ENCODE measurements at regions not wholly inside any gene's neighbourhood (a gene's known extent, or its start where the extent isn't known, plus 50 kb on each side); places are given as distances from the start of the nearest gene placed in this dataset.

GRCh38 chrX:39176105-39176504, 374.8 kb downstream of the MID1IP1 start:
- no peak for DNase-seq

- no peak for DNase-seq
Observed at GRCh38 chrX:39189431-39189830, 388.2 kb downstream of the MID1IP1 start.

GRCh38 chrX:39194673-39195072, 393.4 kb downstream of the MID1IP1 start:
- DNase-seq, result no peak

GRCh38 chrX:39195156-39195555, 393.9 kb downstream of the MID1IP1 start:
- peak; percentile 23 for DNase-seq

- peak; percentile 36 for DNase-seq
Observed at GRCh38 chrX:39196192-39197102, 395.2 kb downstream of the MID1IP1 start.

- DNase-seq, result no peak
Observed at GRCh38 chrX:39199429-39199828, 398.2 kb downstream of the MID1IP1 start.

- DNase-seq, result no peak
Observed at GRCh38 chrX:39201305-39201990, 400.2 kb downstream of the MID1IP1 start.

- DNase-seq, result no peak
Observed at GRCh38 chrX:39202641-39203040, 401.4 kb downstream of the MID1IP1 start.

- no peak for DNase-seq
Observed at GRCh38 chrX:39203427-39203826, 402.2 kb downstream of the MID1IP1 start.

GRCh38 chrX:39204353-39204752, 403.1 kb downstream of the MID1IP1 start:
- no peak for DNase-seq

- no peak for DNase-seq
Observed at GRCh38 chrX:39204945-39205344, 403.7 kb downstream of the MID1IP1 start.

GRCh38 chrX:39205467-39205866, 404.2 kb downstream of the MID1IP1 start:
- DNase-seq, result no peak

- DNase-seq, result no peak
Observed at GRCh38 chrX:39206399-39207145, 405.3 kb downstream of the MID1IP1 start.

- DNase-seq, result no peak
Observed at GRCh38 chrX:39211501-39211900, 410.2 kb downstream of the MID1IP1 start.

- no peak for DNase-seq
Observed at GRCh38 chrX:39212456-39212855, 411.2 kb downstream of the MID1IP1 start.

GRCh38 chrX:39214387-39215126, 413.3 kb downstream of the MID1IP1 start:
- no peak for DNase-seq

- no peak for DNase-seq
Observed at GRCh38 chrX:39220952-39221351, 419.7 kb downstream of the MID1IP1 start.

- DNase-seq, result no peak
Observed at GRCh38 chrX:39222346-39223113, 421.3 kb downstream of the MID1IP1 start.

GRCh38 chrX:39226251-39226650, 425.0 kb downstream of the MID1IP1 start:
- no peak for DNase-seq

- no peak for DNase-seq
Observed at GRCh38 chrX:39227371-39227770, 426.1 kb downstream of the MID1IP1 start.

GRCh38 chrX:39238006-39238405, 436.7 kb downstream of the MID1IP1 start:
- DNase-seq, result no peak

- no peak for DNase-seq
Observed at GRCh38 chrX:39242187-39242586, 440.9 kb downstream of the MID1IP1 start.
